DND-41 (cell line): ENCODE measurements at regions not wholly inside any gene's neighbourhood (a gene's known extent, or its start where the extent isn't known, plus 50 kb on each side); places are given as distances from the start of the nearest gene placed in this dataset.

Experiments
- CTCF ChIP-seq: IDR thresholded peaks from 2 replicates; pipeline ENCODE4 v1.5.1; 2012; ENCODE audit warnings: borderline replicate concordance, low read length, moderate library complexity, mild to moderate bottlenecking; ENCODE audit not compliant: poor library complexity, severe bottlenecking; ENCODE audit errors: extremely low read depth
- EZH2 ChIP-seq: IDR thresholded peaks from 3 replicates; pipeline ENCODE4 v1.6.1; 2012; ENCODE audit warnings: borderline replicate concordance, low read depth, mild to moderate bottlenecking, moderate library complexity, low read length, inconsistent platforms; ENCODE audit not compliant: severe bottlenecking

DNA sequence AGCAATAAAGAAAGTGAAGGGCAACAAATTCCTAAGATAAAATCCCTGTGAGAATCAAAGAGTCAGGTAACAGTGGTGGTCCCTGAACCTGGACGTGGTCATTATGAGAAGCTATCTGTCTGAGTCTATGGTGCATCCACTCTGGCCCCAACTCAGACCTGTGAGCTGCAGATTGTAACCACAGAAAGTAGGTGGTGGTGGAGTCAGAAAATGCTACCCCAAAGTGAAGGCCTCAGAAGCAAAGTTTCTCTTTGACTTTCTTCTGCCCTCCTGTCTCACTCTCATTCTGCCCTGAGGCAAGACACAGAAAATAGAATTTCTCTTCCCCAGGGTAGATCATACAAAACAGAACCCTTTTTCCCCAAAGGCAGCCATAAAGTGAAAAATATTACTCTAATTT, 84.1 kb upstream of the NEIL3 start:
- TF ChIP-seq CTCF (no peak), EZH2 (no peak)
